ENCODE measurements at regions not wholly inside any gene's neighbourhood (a gene's known extent, or its start where the extent isn't known, plus 50 kb on each side); places are given as distances from the start of the nearest gene placed in this dataset.

DNA sequence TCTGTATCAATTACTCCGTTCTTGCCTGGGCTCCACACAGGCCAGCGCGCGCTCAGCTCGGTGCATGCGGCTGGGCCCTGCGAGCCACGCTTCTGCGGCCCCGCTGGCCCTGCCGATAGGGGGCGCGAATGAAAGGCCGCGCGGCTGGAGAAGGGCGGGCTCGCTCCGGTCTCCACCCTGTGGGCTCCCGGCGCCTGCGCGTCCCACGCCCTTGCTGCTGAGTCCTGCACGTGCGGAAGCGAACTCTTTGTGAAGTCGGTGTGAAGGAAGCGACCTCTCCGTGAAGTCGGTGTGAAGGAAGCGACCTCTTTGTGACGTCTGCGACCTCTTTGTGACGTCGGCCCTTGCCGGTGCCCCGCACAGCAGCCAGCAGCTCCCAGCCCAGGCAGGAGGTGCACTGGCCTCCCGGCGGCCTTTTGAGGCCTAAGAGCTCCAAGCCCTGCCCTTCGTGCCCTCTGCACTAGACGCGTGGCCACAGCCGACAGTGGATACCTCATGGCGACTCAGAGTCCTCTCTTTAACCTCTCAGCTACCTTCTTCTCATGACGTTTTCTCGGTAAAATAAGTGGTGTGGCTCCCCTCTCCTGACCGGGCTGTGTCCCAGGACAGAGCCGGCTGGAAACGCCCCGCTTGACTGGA is 391.9 kb upstream of the RAB6C start:
- Histone ChIP-seq H3K4me3 (no peak overlapping the region), H3K9me3 (no peaks in the 10 kb centered on the region), H3K4me1 (no peaks in the 10 kb centered on the region), H3K27ac (no peak overlapping the region), H3K36me3 (no peaks in the 10 kb centered on the region), H3K27me3 (no peaks in the 10 kb centered on the region)
- TF ChIP-seq, protein P1, sequence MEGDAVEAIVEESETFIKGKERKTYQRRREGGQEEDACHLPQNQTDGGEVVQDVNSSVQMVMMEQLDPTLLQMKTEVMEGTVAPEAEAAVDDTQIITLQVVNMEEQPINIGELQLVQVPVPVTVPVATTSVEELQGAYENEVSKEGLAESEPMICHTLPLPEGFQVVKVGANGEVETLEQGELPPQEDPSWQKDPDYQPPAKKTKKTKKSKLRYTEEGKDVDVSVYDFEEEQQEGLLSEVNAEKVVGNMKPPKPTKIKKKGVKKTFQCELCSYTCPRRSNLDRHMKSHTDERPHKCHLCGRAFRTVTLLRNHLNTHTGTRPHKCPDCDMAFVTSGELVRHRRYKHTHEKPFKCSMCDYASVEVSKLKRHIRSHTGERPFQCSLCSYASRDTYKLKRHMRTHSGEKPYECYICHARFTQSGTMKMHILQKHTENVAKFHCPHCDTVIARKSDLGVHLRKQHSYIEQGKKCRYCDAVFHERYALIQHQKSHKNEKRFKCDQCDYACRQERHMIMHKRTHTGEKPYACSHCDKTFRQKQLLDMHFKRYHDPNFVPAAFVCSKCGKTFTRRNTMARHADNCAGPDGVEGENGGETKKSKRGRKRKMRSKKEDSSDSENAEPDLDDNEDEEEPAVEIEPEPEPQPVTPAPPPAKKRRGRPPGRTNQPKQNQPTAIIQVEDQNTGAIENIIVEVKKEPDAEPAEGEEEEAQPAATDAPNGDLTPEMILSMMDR (IDR thresholded peaks at IDR 0.05) = no peak
- DNase-seq (ENCODE audit: low spot score in 2 of 2) = no peak
- intact Hi-C loops (cut with DNase I) = no loop called here

DNA sequence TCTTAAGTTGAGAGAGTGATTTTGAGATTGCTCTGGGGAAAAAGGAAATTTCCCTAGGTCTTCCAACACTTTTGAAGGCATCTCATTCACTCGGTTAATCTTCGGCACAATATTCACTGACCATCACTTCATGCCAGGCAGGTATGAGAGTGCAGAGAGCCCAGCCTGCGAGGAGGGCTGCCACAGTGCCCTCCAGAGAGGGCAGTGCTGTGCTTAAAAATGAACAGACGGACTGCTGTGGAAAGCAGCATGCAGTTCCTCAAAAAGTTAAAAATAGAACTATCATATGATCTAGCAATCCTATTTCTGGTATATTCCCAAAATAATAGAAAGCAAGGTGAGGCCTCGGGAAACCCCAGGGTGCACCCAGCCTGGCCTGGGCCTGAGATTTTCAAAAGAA is 374.9 kb upstream of the RAB6C start:
- H3K27me3 ChIP-seq = no peaks in the 10 kb centered on the region
- no peak for DNase-seq (ENCODE audit: low spot score in 2 of 2)
- H3K4me3 ChIP-seq = no peak overlapping the region
- no peak overlapping the region for H3K27ac ChIP-seq
- H3K4me1 ChIP-seq = no peaks in the 10 kb centered on the region
- intact Hi-C loops (cut with DNase I) = no loop called here
- no peaks in the 10 kb centered on the region for H3K36me3 ChIP-seq
- no peaks in the 10 kb centered on the region for H3K9me3 ChIP-seq
- TF ChIP-seq, protein P1 (IDR thresholded peaks at IDR 0.05) = no peak

- Histone ChIP-seq H3K4me3 (no peak overlapping the region), H3K27me3 (no peaks in the 10 kb centered on the region), H3K36me3 (no peaks in the 10 kb centered on the region), H3K4me1 (no peaks in the 10 kb centered on the region), H3K27ac (no peak overlapping the region), H3K9me3 (no peaks in the 10 kb centered on the region)
- intact Hi-C loops (cut with DNase I) = no loop called here
- TF ChIP-seq, protein P1 (IDR thresholded peaks at IDR 0.05) = no peak
- DNase-seq (ENCODE audit: low spot score in 2 of 2) = no peak
These were observed 373.8 kb upstream of the RAB6C start for GRCh38 chr2:129605646-129606045.

DNA sequence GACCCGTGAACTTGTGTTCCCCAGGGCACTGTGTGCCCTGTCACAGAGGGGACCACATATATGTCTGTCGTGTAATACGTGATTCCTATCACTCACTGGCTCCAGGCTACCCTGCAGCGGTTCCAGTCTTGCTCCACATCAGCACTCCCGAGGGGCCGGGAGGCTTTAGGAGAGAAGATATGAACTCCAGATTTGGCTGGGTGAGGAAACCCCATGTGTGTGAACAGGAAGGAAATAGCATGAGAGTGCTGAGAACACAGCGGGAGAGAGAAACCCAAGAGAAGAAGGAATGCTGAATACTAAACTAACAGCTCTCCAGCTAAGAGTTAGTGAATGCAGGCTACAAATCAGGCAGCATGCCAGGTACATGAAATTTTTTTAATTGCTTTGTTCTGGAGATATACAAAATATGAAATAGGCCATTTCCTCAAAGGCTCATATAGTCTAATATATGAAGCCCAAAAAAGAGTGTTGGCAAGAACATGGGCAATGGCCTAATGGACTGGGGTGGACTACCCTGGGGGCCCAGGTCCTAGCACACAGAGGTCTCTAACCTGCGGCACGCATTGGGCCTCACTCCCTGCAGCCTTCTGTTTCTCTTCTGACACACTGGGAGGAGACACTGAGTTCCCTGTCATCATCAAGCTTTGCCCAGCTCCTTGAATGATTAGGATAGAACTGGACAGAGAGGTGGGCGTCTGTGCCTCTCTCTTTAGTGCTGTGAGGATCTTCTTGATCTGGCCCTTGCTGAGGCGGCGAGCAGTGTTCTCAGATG is 372.8 kb upstream of the RAB6C start:
- intact Hi-C loops (cut with DNase I) = no loop called here
- TF ChIP-seq, protein P1 (IDR thresholded peaks at IDR 0.05) = no peak
- H3K36me3 ChIP-seq = no peaks in the 10 kb centered on the region
- DNase-seq (ENCODE audit: low spot score in 2 of 2) = no peak
- no peaks in the 10 kb centered on the region for H3K27me3 ChIP-seq
- no peaks in the 10 kb centered on the region for H3K4me1 ChIP-seq
- H3K4me3 ChIP-seq = no peak overlapping the region
- H3K9me3 ChIP-seq = no peaks in the 10 kb centered on the region
- no peak overlapping the region for H3K27ac ChIP-seq

DNA sequence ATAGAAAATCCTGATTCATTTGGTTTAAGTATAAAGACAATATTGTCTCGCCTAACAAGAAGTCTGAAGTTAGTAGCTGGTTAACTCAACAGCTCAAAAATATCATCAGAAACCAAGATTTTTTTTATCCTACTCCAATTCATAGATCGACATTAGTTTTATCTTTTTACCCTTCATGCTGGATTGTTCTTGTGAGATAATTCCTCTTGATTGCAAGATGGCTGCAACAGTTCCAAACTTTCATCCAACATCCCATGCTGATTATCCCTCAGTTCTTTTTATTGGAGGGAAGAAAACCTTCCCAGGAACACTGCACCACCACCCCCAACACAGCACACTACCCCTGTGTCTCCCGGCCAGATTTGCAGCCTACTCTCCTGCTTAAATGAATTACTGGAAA is 370.2 kb upstream of the RAB6C start:
- intact Hi-C loops (cut with DNase I) = no loop called here

More for the DNA sequence above, 370.2 kb upstream of the RAB6C start:
- Histone ChIP-seq H3K27ac (no peak overlapping the region), H3K9me3 (no peaks in the 10 kb centered on the region), H3K4me1 (no peaks in the 10 kb centered on the region), H3K4me3 (no peak overlapping the region), H3K27me3 (no peaks in the 10 kb centered on the region), H3K36me3 (no peaks in the 10 kb centered on the region)
- no peak for DNase-seq (ENCODE audit: low spot score in 2 of 2)
- TF ChIP-seq, protein P1 (IDR thresholded peaks at IDR 0.05) = no peak
